T-helper 1 cell (primary cell): ENCODE measurements at regions not wholly inside any gene's neighbourhood (a gene's known extent, or its start where the extent isn't known, plus 50 kb on each side); places are given as distances from the start of the nearest gene placed in this dataset.

ENCODE experiments used
- DNase-seq, 5 donors: peaks; one replicate each; pipeline ENCODE4 v3.0.0-alpha.2; 2012 to 2020

DNA sequence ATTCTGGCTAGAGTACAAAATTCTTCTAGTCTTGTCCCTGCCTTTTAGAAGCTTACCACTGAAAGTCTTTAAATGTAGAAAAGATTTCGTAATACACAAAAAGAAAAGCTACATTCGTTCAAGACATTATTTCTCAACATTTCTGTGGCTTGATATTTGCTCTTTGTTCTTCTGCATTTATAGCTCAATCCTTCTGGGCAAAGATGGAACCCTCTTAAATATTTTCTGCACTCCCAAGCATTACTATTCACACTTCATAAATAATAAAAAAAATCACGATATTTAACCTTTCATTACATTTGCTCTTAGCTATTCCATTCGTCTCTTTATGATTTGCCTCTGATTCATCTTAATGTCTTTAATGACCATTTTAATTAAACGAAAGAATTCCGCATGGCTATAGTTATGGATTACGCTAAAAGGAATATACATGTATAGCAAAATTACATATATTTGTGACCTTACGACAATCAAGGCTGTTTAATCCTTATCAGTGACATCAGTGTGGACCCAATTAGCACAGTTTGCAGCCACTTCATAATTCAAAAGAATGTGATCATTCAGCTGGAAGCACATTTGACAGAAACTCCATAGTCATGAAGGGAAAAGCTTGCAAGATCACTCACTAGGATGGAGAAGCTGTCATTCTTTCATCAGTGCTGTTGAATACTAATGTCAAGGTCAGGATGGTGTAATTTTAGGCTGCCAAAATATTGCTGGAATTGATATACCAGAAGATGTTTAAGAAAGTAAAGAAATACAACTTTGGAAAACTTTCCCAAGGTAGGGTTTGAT, 1075.0 kb upstream of the TENM3 start:
- no peak for DNase-seq

DNA sequence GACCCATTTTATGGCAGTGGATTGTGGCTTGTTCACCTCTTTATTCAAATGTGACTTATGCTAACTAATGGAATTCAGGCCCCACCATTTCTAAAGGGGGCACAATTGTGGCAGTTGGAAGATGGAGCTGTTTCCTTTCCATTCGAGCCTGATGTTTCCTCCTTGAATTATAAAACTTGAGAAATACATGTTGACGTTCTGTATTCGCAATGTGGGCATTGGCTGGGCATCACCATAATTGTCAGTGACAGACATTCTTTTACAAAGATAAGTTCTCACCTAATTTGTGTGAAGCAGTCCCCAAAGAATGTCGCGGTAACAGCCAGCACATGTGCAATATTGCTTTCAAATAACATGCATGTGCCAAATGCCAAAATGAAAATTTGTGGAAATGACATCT, 1070.2 kb upstream of the TENM3 start:
- DNase-seq, result no peak

DNA sequence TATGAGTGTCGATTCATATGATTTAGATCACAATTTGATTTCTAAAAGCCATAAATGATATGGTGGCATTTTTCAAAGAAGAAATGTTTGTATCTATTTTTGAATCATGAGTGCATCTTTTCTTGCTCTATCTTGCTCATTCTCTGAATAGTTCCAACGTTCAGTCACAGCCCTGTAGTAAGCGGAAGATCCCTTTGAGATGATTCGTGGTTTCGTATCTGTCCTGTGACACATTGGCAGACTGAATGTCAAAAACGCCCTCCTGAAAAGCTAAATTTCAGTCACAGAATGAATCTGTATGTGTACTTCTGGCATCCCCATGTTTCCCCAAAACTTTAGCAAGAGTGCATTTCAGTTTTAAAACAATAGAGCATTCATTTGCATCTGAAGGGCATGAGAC, 1066.9 kb upstream of the TENM3 start:
- DNase-seq, result no peak

- no peak for DNase-seq
Observed at GRCh38 chr4:181181331-181181730, 1061.9 kb upstream of the TENM3 start.

DNA sequence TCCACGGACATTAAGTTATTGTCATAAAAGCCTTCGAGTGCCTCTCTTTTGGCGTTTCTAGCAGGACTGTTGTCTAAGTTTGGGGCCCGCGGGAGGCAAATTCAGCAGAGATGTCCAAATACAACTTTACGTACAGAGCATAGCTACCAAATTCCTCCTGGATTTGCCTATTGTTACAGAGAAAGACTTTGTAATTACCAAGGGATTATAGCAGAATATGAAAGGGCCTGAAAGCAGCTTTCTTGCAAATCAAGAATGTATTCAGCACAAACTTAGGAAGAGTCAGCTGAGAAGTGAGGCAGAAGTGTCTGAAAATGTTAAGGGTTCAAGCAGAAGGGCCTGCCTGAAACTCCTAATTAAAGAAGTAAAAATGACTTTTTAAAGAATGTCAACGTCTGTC, 1053.5 kb upstream of the TENM3 start:
- DNase-seq, result no peak

DNA sequence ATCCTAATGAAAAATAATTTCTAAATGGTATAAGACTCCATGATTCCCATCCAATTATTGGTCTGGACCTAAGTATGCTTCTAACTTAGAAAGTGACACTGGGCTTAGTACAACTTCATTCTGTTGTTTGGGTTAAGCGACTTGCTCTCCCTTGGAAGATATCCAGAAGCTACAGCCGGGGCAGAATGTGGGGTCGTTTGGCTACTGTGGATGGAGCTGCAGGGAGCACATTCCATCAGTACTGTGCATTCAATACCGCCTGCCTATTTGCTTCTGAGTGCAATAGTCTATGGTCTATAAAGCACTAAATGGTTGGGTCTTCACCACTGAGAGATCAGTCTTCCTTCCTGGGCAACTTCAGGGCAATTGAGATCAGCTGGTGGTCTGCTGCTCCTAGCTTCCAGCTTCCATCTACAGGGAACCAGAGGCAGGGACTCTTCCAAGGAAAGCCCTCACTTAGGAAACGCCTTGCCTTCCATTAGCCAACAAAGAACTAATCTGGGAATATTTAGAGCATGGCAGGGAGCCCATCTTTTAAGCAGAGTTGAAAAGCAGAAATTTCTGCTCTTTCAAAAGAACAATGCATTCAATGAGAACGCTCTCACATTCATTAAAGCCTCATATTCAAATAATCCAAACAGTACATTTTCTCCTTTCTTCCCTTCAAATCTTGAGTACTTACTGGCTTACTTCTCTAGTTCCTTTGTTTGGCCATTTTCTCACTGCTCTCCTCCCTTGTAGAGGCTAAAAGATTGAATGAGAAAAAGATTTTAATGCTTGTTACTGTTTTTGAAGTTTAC, 1049.9 kb upstream of the TENM3 start:
- DNase-seq, result no peak

DNA sequence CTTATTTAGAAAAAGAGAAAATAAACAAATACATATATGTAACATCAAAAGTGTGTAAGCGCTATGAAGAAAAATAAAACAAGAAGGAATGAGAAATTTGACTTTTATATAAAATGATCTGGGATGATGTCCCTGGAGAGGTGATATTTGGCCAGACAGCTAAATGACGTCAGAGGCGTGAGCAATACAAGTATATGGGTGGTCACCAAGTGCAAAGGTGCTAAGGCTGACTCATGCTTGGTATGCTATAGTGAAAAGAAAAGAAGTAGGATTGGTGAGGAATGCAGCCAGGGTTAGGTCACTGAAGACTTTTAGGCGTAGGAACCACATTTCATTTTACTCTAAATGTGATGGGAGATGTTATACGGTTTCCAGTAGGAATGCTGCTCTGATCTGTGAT, 1049.1 kb upstream of the TENM3 start:
- DNase-seq, result no peak

DNA sequence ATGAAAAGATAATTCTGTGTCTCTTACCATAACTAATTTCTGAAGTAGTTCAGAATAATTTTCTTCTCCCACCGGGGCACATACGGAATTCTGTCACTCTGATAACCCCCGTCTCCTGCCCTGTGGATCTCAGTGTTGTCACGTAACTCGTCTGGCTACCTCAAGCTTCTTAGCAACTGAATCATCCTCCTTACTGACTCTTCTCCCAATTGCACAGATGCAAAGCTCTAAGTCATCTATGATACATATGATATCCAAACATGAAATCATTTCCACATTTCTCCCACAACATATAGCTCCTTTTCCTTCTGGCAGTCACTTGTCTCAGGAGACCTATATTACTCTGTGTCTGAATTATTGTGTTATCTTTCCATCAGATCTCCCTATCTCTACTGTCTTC, 1043.1 kb upstream of the TENM3 start:
- DNase-seq, result no peak

DNA sequence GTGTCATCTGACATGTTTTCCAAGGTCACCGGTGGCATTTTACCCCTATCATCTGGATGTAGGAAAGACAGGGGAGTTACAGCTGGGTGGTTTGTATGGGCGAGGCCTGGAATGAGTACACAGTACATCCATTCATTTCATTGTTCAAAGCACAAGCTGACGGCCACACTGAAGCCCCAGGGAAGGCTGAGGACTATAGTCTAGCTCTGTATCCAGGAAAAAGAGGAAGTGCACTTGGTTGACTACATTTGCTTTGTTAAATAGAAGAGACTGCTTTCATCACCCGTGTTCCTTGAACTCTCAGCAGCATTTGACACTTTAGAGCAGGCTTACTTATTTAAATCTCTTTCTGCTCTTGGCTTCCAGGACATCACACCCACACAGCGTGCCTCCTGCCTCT, 1041.0 kb upstream of the TENM3 start:
- no peak for DNase-seq

DNA sequence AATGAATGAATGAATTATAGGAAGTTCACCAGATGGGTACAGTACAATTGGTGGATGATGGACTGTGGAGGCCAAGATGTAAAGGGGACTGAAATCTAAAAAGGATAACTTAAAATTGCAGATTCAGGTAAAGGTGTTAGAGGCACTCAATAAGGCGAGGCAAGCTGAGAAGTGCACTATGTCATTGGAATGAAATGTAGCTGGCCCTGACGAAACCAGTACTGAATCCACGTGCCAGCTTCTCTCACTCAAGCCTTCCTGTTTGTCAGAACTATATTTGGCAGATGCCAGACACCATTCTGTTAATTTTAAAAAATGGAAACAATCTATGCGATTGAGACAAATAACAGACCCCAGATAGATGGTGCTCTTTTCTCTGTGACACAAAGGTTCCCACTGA, 1039.1 kb upstream of the TENM3 start:
- DNase-seq, result no peak

- DNase-seq, result no peak
Observed at GRCh38 chr4:181213551-181213950, 1029.7 kb upstream of the TENM3 start.

- DNase-seq, result no peak
Observed at GRCh38 chr4:181216501-181216900, 1026.7 kb upstream of the TENM3 start.

DNA sequence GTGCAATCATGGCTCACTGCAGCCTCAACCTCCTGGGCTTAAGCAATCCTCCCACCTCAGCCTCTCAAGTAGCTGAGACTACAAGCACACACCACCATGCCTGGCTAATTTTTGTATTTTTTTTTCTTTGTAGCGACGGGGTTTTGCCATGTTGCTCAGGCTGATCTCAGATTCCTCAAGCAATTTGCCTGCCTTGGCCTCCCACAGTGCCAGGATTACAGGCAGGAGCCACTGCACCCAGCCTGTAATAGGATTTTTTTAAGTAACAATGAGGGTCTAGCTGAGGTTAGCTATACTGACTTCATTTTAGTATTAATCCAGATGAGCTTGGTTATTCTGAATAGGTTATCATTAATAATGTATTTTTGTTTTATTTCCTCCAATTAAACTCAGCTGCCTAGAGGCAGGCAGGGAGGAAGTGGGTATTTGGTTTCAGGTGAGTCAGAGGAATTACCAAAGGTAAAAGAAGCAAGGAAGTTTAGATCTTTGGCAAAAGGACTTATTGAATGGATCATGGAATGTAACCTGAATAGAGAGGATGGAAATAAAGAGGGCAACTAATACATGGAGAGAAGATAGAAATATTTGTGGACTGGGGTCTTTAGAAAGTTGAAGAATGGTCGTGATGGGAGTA, 1023.3 kb upstream of the TENM3 start:
- no peak for DNase-seq

GRCh38 chr4:181224852-181225251, 1018.4 kb upstream of the TENM3 start:
- DNase-seq, result no peak

GRCh38 chr4:181225616-181226261, 1017.5 kb upstream of the TENM3 start:
- DNase-seq, result no peak

- DNase-seq, result no peak
Observed at GRCh38 chr4:181234951-181235680, 1008.1 kb upstream of the TENM3 start.

GRCh38 chr4:181245326-181245725, 997.9 kb upstream of the TENM3 start:
- DNase-seq, result no peak

GRCh38 chr4:181249031-181249430, 994.2 kb upstream of the TENM3 start:
- no peak for DNase-seq

DNA sequence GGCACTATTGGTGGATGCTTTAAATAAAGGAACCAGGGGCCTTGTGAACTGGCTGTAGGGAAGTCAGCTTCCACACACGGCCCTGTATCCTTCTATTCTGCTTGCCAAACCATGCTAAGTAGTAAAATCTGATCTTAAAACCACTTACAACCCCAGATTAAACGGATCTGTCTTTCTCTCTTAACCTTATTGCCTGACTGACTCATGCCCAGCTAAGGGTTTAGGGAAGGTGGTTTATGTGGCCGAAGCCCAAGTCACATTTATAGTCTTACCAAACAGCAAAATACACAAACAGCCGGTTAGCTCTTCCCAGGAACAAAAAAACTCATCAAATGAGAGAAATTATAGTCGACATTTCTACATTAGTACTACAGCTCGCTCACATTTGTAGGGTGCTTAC, 988.4 kb upstream of the TENM3 start:
- DNase-seq, result no peak

GRCh38 chr4:181258569-181258968, 984.6 kb upstream of the TENM3 start:
- DNase-seq, result no peak

- DNase-seq, result no peak
Observed at GRCh38 chr4:181259081-181259709, 984.0 kb upstream of the TENM3 start.

DNA sequence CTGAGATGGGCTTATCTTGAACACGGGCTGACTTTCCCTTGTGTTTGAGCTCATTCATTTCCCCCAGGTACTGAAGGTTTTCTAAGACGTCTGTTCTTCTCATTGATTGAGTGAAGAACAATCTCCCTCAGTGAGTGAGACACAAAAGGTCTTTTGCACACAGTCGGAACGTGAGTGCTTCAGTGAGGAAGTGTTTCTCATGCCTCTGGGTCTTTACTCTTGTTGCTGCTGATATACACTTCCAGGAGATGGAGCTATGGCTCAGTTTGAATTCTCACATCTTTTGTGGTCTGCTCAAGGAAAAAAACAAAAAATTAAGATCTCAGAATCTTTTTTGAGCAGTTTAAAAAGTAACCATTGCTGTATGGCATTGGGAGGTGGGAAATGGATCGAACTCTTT, 981.9 kb upstream of the TENM3 start:
- no peak for DNase-seq
